OCI-LY1 (cell line): ENCODE measurements at regions not wholly inside any gene's neighbourhood (a gene's known extent, or its start where the extent isn't known, plus 50 kb on each side); places are given as distances from the start of the nearest gene placed in this dataset.

Experiments
- H2AFZ ChIP-seq: fragments of 200-600 bp; sonication (generic), shearing (Covaris generic); 2 replicates; pipeline ENCODE4 v1.6.0; 2014; ENCODE audit warnings: antibody characterized with exemption, mild to moderate bottlenecking, low read length
- H3F3A ChIP-seq: fragments of 200-600 bp; sonication (generic), shearing (Covaris generic); 2 replicates; pipeline ENCODE4 v1.6.0; 2014; ENCODE audit warnings: mild to moderate bottlenecking, antibody characterized with exemption, low read length, moderate library complexity; ENCODE audit not compliant: insufficient read depth
- H3K27ac ChIP-seq: fragments of 200-600 bp; sonication (generic); 2 replicates; pipeline ENCODE4 v1.5.1; 2014; ENCODE audit warnings: low read length, mixed run types, mild to moderate bottlenecking, low read depth; ENCODE audit not compliant: poor library complexity, severe bottlenecking
- H3K27me3 ChIP-seq: fragments of 200-600 bp; sonication (generic); 2 replicates; pipeline ENCODE4 v1.6.0; 2014; ENCODE audit warnings: antibody characterized with exemption, mild to moderate bottlenecking, low read length, moderate library complexity; ENCODE audit not compliant: insufficient read depth
- H3K36me3 ChIP-seq: fragments of 200-600 bp; sonication (generic); 2 replicates; pipeline ENCODE4 v1.6.1; 2014; ENCODE audit warnings: mild to moderate bottlenecking, antibody characterized with exemption, low read length, moderate library complexity, mixed read lengths; ENCODE audit not compliant: insufficient read depth
- H3K4me1 ChIP-seq: fragments of 200-600 bp; sonication (generic); 2 replicates; pipeline ENCODE4 v1.5.1; 2014; ENCODE audit warnings: mild to moderate bottlenecking, low read length, moderate library complexity; ENCODE audit not compliant: insufficient read depth, severe bottlenecking
- H3K4me2 ChIP-seq: fragments of 200-600 bp; sonication (generic), shearing (Covaris generic); 2 replicates; pipeline ENCODE4 v1.6.1; 2014; ENCODE audit warnings: low read length
- H3K4me3 ChIP-seq: fragments of 200-600 bp; sonication (generic); 2 replicates; pipeline ENCODE4 v1.5.1; 2014; ENCODE audit warnings: low read length, low read depth, mild to moderate bottlenecking, mixed read lengths; ENCODE audit not compliant: poor library complexity, severe bottlenecking
- H3K79me2 ChIP-seq: fragments of 200-600 bp; shearing (Covaris generic); 2 replicates; pipeline ENCODE4 v1.6.1; 2016; ENCODE audit warnings: mixed run types, low read length, mixed read lengths; ENCODE audit not compliant: insufficient read depth
- H3K9ac ChIP-seq: fragments of 200-600 bp; sonication (generic), shearing (Covaris generic); 2 replicates; pipeline ENCODE4 v1.6.1; 2014; ENCODE audit warnings: mild to moderate bottlenecking, low read length, mixed read lengths
- H3K9me2 ChIP-seq: fragments of 200-600 bp; sonication (generic), shearing (Covaris generic); 2 replicates; pipeline ENCODE4 v1.6.1; 2014; ENCODE audit warnings: low read depth, mild to moderate bottlenecking, low read length, mixed read lengths
- H3K9me3 ChIP-seq: fragments of 200-600 bp; shearing (Covaris generic); 2 replicates; pipeline ENCODE4 v1.6.1; 2014; ENCODE audit warnings: low read length, mixed read lengths
- H4K20me1 ChIP-seq: fragments of 200-600 bp; sonication (generic), shearing (Covaris generic); 2 replicates; pipeline ENCODE4 v1.6.0; 2016; ENCODE audit warnings: mild to moderate bottlenecking, low read length; ENCODE audit not compliant: insufficient read depth
- CTCF ChIP-seq: fragments of 200-600 bp; sonication (generic), shearing (Covaris generic); IDR thresholded peaks from 2 replicates; pipeline ENCODE4 v1.5.1; 2017; ENCODE audit warnings: mild to moderate bottlenecking, antibody characterized with exemption, low read length, moderate library complexity, mixed read lengths
- EZH2 ChIP-seq: fragments of 200-600 bp; sonication (generic), shearing (Covaris generic); IDR thresholded peaks from 2 replicates; pipeline ENCODE4 v1.8.0; 2017; ENCODE audit warnings: borderline replicate concordance, mixed run types, mild to moderate bottlenecking, antibody characterized with exemption, low read length, moderate library complexity, mixed read lengths

- no peak overlapping the region for H3K4me3 ChIP-seq
- H3F3A ChIP-seq, result no peaks in the 10 kb centered on the region
- H3K27me3 ChIP-seq, result no peaks in the 10 kb centered on the region
- no peaks in the 10 kb centered on the region for H3K36me3 ChIP-seq
- no peaks in the 10 kb centered on the region for H4K20me1 ChIP-seq
- no peaks in the 10 kb centered on the region for H3K4me1 ChIP-seq
- no peaks in the 10 kb centered on the region for H3K9me3 ChIP-seq
- H3K9me2 ChIP-seq, result no peaks in the 10 kb centered on the region
- TF ChIP-seq CTCF (no peak), EZH2 (no peak)
- no peak overlapping the region for H3K9ac ChIP-seq
- H3K4me2 ChIP-seq, result no peak overlapping the region
- H3K27ac ChIP-seq, result no peak overlapping the region
- no peak overlapping the region for H2AFZ ChIP-seq
- H3K79me2 ChIP-seq, result no peaks in the 10 kb centered on the region
These were observed 207.6 kb upstream of the MSX2 start for GRCh38 chr5:174516741-174517140.

GRCh38 chr5:174518512-174518911 lies 205.9 kb upstream of the MSX2 start:
- Histone ChIP-seq H3K27ac (no peak overlapping the region), H4K20me1 (no peaks in the 10 kb centered on the region), H3K4me3 (no peak overlapping the region), H3K79me2 (no peaks in the 10 kb centered on the region), H3K36me3 (no peaks in the 10 kb centered on the region), H2AFZ (no peak overlapping the region), H3F3A (no peaks in the 10 kb centered on the region), H3K4me1 (no peaks in the 10 kb centered on the region), H3K27me3 (no peaks in the 10 kb centered on the region), H3K9me3 (no peaks in the 10 kb centered on the region), H3K9ac (no peak overlapping the region), H3K9me2 (no peaks in the 10 kb centered on the region), H3K4me2 (no peak overlapping the region)
- TF ChIP-seq CTCF, result no peak
- TF ChIP-seq EZH2, result no peak

- no peaks in the 10 kb centered on the region for H3K36me3 ChIP-seq
- no peaks in the 10 kb centered on the region for H3F3A ChIP-seq
- TF ChIP-seq CTCF (no peak), EZH2 (no peak)
- H3K9me3 ChIP-seq, result no peaks in the 10 kb centered on the region
- H3K4me2 ChIP-seq, result no peak overlapping the region
- H3K79me2 ChIP-seq, result no peaks in the 10 kb centered on the region
- no peaks in the 10 kb centered on the region for H3K4me1 ChIP-seq
- no peak overlapping the region for H3K4me3 ChIP-seq
- no peaks in the 10 kb centered on the region for H4K20me1 ChIP-seq
- H3K9me2 ChIP-seq, result no peaks in the 10 kb centered on the region
- no peak overlapping the region for H3K9ac ChIP-seq
- no peak overlapping the region for H3K27ac ChIP-seq
- H2AFZ ChIP-seq, result no peak overlapping the region
- no peaks in the 10 kb centered on the region for H3K27me3 ChIP-seq
These were observed 203.7 kb upstream of the MSX2 start for GRCh38 chr5:174520420-174521396.
